ENCODE measurements at regions not wholly inside any gene's neighbourhood (a gene's known extent, or its start where the extent isn't known, plus 50 kb on each side); places are given as distances from the start of the nearest gene placed in this dataset.

DNA sequence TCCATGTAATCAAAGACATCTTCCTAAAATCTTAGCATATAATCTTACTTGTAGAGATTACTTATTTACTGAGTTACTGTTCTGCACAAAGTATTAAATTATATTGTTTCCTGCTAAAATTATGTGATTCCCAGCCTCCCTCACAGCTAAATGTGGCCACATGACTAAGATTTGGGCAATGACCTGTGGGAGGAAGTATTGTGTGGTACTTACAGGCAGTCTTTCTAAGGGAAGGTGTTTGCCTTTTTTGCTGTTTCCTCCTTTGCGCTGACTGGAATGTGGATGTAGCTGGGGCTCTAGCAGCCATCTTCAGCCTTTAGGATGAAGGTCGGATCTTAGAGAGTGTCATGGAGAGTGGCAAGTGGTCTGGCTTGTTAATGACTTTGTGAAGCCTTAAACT is 146.3 kb upstream of the APCDD1 start:
- FAIRE-seq (no peak), DNase-seq (ENCODE audit: low read depth) (no peak)
- H3K36me3 ChIP-seq (ENCODE audit: control insufficient read depth, insufficient read depth, low read length), result no peaks in the 10 kb centered on the region
- no peaks in the 10 kb centered on the region for H3K27me3 ChIP-seq (ENCODE audit: control insufficient read depth, insufficient read depth, low read length)
- no peak overlapping the region for H3K4me3 ChIP-seq (ENCODE audit: low read depth, low read length)
- TF ChIP-seq, protein P1, sequence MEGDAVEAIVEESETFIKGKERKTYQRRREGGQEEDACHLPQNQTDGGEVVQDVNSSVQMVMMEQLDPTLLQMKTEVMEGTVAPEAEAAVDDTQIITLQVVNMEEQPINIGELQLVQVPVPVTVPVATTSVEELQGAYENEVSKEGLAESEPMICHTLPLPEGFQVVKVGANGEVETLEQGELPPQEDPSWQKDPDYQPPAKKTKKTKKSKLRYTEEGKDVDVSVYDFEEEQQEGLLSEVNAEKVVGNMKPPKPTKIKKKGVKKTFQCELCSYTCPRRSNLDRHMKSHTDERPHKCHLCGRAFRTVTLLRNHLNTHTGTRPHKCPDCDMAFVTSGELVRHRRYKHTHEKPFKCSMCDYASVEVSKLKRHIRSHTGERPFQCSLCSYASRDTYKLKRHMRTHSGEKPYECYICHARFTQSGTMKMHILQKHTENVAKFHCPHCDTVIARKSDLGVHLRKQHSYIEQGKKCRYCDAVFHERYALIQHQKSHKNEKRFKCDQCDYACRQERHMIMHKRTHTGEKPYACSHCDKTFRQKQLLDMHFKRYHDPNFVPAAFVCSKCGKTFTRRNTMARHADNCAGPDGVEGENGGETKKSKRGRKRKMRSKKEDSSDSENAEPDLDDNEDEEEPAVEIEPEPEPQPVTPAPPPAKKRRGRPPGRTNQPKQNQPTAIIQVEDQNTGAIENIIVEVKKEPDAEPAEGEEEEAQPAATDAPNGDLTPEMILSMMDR (IDR thresholded peaks at IDR 0.05; ENCODE audit: insufficient read depth, low read length, severe bottlenecking), result no peak

DNA sequence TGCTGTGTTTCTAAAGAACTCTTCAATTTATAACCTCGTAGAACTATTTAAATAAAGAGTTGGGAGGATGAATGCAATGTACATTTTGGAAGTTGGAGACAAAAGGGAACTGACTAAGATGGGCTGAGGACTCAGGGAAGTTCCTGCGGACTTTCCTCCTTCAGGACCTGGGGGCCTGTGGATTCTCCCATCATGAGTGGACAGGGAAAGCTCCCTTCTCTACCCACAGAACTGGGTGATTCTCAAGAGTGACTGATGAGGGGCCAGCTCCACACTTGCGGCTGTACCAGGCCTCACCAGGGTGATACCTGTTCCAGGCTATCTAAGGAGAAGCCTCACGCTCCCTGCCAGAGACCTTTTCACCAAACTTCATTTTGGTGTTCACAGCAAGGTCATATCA is 143.8 kb upstream of the APCDD1 start:
- Histone ChIP-seq H3K36me3 (ENCODE audit: control insufficient read depth, insufficient read depth, low read length) (no peaks in the 10 kb centered on the region), H3K27me3 (ENCODE audit: control insufficient read depth, insufficient read depth, low read length) (no peaks in the 10 kb centered on the region), H3K4me3 (ENCODE audit: low read depth, low read length) (no peak overlapping the region)
- no peak for DNase-seq (ENCODE audit: low read depth)
- TF ChIP-seq, protein P1 (IDR thresholded peaks at IDR 0.05; ENCODE audit: insufficient read depth, low read length, severe bottlenecking), result no peak
- peak; percentile 28 for FAIRE-seq

DNA sequence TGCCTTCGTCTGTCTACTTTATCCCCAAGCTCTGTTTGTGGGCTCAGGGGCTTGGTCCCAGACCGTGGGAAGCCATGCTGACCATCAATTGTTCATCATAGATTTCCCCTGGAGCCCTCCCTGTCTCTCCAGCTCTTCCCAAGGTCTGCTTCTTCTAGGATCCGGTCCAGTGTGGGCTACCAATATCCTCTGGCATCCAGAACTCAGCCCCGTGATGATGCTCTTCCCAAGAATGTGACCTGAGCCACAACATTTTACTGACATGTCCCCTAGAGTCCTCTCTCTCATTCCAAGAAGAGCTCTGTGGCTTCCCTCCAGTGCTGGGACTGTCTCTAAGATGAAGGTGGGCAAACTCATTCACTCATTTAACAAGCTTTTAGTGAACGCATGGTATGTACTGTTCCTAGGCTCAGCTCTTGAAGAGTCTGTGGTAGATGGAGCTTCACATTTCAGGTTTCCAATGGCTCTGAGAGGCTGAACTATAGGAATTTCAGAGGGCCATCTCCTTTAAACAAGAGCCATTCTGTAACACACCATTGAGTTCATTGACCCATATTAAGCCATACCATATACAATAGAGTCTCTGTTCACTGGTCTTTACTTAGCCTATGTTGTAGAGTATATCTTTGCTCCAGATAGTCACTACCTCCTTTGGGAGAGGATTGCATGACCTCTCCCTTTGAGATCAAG is 142.0 kb upstream of the APCDD1 start:
- no peak for DNase-seq (ENCODE audit: low read depth)
- no peak for FAIRE-seq
- no peaks in the 10 kb centered on the region for H3K36me3 ChIP-seq (ENCODE audit: control insufficient read depth, insufficient read depth, low read length)
- no peaks in the 10 kb centered on the region for H3K27me3 ChIP-seq (ENCODE audit: control insufficient read depth, insufficient read depth, low read length)
- TF ChIP-seq, protein P1 (IDR thresholded peaks at IDR 0.05; ENCODE audit: insufficient read depth, low read length, severe bottlenecking), result no peak
- no peak overlapping the region for H3K4me3 ChIP-seq (ENCODE audit: low read depth, low read length)

DNA sequence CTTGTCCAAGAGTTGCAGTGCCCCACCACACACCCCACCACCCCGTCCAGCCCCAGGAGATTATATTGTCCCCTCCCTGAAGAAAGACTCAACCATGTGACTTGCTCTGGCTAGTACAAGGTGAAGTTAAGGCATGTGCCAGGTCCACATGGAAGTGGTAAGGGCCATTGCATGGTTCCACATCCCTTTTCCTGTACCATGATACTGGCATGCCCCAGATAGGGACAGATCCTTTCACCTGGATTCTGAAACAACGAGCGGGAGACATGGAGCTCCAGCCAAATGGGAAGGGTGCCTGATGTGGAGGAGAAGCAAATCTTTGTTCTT is 141.5 kb upstream of the APCDD1 start:
- no peaks in the 10 kb centered on the region for H3K27me3 ChIP-seq (ENCODE audit: control insufficient read depth, insufficient read depth, low read length)
- DNase-seq (ENCODE audit: low read depth) (no peak), FAIRE-seq (no peak)
- TF ChIP-seq, protein P1 (IDR thresholded peaks at IDR 0.05; ENCODE audit: insufficient read depth, low read length, severe bottlenecking), result no peak
- H3K36me3 ChIP-seq (ENCODE audit: control insufficient read depth, insufficient read depth, low read length), result no peaks in the 10 kb centered on the region
- no peak overlapping the region for H3K4me3 ChIP-seq (ENCODE audit: low read depth, low read length)

DNA sequence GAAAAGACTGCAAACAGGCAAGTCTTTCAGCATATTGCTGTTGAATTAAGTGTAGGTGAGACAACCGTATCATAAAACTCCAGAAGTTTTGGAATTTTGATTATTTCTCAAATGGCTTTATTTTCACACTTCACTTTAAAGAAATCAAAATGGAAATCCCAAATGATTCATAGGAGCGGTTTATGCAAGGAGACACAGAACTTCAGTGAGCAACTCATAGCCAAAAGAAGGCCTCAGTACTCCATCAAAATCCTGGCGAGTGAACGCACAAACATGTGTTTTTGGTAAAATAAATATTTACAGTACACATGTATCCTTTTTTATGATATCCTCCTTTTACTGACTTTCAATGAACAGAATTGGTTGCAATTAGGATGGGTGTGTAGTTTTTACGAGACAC is 140.4 kb upstream of the APCDD1 start:
- no peak for DNase-seq (ENCODE audit: low read depth)
- H3K36me3 ChIP-seq (ENCODE audit: control insufficient read depth, insufficient read depth, low read length), result no peaks in the 10 kb centered on the region
- H3K27me3 ChIP-seq (ENCODE audit: control insufficient read depth, insufficient read depth, low read length), result no peaks in the 10 kb centered on the region
- TF ChIP-seq, protein P1 (IDR thresholded peaks at IDR 0.05; ENCODE audit: insufficient read depth, low read length, severe bottlenecking), result no peak
- no peak overlapping the region for H3K4me3 ChIP-seq (ENCODE audit: low read depth, low read length)
- FAIRE-seq, result no peak

DNA sequence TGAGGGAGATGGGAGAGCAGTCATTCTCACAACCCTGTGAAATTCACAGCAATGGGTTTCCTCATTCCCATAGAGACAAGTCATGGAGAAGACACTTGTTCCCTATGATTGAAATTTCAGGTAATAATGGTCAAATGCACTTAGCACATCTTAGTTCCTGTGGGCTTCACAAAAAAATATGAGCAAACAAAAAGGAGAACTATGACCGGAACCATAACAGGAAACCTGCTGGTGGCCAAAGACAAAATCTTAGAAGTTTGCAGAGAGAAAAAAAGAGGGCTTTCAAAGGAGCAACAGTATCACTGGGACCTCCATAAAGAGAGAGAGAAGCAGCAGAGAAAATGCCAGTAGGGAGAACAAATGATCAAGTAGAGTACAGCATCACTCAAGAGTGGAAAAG is 138.9 kb upstream of the APCDD1 start:
- FAIRE-seq (no peak), DNase-seq (ENCODE audit: low read depth) (no peak)
- Histone ChIP-seq H3K36me3 (ENCODE audit: control insufficient read depth, insufficient read depth, low read length) (no peaks in the 10 kb centered on the region), H3K4me3 (ENCODE audit: low read depth, low read length) (no peak overlapping the region), H3K27me3 (ENCODE audit: control insufficient read depth, insufficient read depth, low read length) (no peaks in the 10 kb centered on the region)
- TF ChIP-seq, protein P1 (IDR thresholded peaks at IDR 0.05; ENCODE audit: insufficient read depth, low read length, severe bottlenecking), result no peak

Measured in bronchial epithelial cell (primary cell).